Fibroblast of skin of abdomen (primary cell): ENCODE measurements at regions not wholly inside any gene's neighbourhood (a gene's known extent, or its start where the extent isn't known, plus 50 kb on each side); places are given as distances from the start of the nearest gene placed in this dataset.
"Not testable (repeated sequence)": the region's sequence is repeated elsewhere in the genome, so short reads cannot be mapped to it uniquely, and the experiment has no call there.

Experiments
- DNase-seq: peaks from one replicate; pipeline ENCODE4 v3.0.0-alpha.2; 2013

DNA sequence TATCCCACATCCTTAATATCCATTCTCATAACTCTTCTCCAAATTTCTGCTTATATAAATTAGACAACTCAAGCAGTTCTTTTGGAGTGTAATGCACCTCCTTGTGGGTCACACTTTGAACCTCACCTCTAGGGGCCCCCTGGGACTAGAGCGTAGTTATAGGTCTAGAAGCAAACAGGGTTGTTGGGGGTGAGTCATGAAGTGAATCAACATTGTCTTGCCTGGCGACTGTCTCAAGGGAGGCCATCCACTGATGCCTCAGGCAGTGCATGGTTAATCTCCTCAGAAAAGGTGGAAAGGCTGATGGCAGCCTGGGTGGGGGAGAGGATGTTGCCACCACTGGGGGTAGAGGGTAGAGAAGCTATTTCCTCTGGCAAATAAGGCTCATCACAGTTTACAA, 129.1 kb downstream of the TNFRSF21 start:
- DNase-seq = peak; percentile 27

DNA sequence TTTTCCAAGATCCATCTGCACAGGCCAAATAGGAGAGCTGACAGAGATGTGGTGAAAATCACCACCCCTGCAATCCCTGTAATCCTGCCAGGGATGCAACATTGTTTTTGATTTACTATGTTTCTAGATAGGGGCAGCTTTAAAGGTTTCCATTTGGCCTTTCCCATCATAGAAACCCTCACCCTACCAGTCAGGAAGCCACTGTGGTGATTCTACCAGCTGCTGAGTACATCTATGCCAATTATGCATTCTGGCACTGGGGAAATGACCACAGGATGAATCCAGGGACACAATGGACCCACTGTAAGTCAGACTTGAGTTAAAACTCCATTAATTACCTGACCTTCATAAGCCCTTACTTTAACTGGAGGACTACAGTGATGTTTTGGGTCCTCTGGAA, 130.4 kb downstream of the TNFRSF21 start:
- no peak for DNase-seq

GRCh38 chr6:47175656-47176055, 133.5 kb upstream of the ADGRF1 start:
- DNase-seq = no peak

GRCh38 chr6:47174502-47175023, 132.4 kb upstream of the ADGRF1 start:
- DNase-seq = no peak

DNA sequence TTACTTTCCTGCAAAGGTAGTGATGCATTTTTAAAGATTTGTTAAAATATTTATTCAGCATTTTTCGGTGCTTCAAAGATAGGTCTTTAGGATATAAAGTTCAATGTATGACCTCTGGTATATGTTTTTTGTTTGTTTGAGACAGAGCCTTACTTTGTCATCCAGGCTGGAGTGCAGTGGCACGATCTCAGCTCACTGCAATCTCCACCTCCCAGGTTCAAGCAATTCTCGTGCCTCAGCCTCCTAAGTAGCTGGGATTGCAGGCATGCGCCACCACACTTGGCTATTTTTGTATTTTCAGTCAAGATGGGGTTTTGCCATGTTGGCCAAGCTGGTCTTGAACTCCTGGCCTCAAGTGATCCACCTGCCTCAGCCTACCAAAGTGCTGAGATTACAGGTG, 131.9 kb upstream of the ADGRF1 start:
- not testable (repeated sequence) for DNase-seq

- not testable (repeated sequence) for DNase-seq
Measured at GRCh38 chr6:47173145-47173544, 131.0 kb upstream of the ADGRF1 start.

DNA sequence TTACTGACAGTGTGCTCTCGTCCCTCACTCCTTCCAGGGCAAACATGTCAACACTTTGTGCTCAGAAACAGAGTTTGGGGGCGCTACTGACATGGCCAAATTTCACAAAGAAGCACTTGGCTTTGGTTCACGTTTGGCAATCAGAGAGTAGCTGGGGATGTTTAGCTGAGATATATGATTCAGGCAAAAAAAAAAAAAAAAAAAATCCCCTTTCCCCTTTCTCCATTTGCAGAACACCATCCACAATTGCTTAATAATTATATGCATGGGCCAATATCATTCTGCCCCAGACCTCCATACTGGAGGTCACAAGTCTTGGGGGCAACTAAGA, 128.4 kb upstream of the ADGRF1 start:
- no peak for DNase-seq

DNA sequence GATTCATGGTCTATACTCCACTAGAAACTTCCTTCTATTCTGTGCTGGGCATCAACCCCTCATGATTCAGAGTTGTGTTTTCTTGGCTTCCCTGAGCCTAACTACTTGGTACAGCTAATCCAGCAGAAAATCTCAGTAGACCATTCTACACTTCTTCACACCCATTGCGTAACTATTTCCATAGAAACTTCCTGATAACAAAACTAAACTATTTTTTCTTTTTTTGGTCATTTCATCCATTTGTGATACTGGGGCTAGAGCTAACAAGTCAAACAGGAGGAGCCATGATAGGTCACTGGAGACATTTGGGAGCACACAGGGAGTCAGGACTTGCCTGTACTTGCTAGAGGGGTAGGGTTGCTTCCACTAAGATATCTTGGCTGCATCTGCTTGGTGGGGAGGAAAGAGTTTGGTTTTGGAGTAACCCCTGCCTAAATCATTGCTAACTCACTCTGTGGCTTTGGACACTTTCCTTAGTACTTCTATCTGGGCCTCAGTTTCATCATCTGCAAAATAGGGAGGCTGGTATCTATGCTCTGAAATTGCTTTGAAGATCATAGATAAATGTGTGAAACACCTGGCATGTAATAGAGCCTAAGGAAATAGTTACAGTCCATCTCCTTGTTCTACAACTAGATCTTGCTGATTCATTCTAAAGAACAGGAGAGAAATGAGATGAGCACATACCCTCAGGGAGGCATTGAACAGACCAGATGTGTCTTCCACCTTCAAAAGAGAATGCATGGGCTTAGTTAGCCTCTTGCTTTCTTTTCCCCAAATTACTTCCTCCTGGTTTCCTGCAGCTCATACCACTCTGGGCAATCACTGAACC, 127.9 kb upstream of the ADGRF1 start:
- DNase-seq = peak; percentile 36

GRCh38 chr6:47168180-47168579, 126.0 kb upstream of the ADGRF1 start:
- DNase-seq = peak; percentile 92

DNA sequence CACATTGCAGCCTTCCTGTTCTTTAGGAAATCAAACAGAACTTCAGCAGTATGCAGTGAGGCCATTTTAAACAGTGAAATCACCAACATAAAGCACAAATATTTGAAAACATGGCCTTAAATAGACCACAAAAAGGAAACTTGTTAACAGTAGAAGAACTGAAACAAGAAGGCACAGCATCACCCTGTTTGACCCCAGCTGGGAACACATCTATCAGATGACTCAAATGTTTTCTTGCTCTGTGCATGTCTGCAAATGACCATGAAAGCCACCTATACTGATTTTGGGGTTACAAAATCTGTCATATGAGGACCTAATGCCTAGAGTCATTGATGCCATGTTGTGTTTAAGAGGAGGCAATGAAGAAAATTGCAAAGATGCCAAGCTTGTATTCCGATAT, 123.8 kb upstream of the ADGRF1 start:
- DNase-seq = peak; percentile 43

DNA sequence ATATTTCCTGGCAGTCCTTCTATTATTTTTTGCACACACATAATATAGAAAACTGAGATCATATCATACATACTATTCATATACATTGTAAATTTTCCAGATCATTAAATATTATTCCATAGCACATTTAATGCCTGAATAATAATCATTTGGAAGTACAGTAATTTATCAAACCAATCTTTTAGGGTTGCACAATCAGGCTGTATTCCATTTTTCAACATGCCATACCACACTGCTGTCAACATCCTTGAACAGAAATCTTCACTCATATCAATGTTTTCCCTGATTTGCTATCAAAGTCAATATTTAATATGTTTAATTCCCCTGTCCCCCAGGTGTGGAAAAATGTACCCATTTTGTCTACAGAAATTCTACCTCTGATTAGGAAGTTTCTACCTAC, 122.7 kb upstream of the ADGRF1 start:
- DNase-seq = no peak

DNA sequence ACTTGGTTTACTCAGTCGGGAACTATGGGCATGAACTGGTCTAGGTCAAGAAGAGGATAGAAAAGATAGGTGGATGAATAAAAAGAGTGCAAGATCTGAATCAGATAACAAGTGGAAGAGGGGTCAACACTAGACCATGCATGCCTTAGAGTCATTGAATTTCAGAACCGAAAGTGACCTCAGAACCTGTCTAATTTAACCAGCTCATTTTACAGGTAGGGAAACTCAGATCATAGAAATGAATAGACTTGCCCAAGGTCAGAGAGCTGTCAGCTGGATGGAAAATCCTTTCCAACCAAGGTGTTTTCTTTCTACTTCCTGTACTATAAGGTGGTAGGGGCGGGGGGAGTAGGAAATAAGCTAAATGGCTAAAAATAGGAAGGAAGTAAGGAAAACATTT, 121.4 kb upstream of the ADGRF1 start:
- no peak for DNase-seq

DNA sequence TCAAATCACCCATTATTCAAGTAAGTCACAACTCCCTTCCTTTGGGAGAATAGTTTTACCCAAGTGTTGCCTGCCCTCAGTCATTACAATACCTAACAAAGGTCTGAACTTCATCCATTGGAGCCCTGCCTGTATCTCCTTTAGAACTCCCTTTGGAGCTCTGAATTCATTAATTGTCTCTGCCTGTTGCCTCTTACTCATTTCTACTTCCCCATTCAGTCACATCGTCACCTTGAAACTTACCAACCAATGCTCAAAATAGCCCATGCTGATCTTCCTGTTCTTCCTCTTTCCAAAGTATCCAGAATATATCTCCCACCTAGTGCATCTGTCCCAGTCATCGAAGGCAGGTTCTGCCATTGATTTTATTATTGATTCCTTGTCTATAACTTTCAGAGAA, 120.7 kb upstream of the ADGRF1 start:
- DNase-seq = no peak

DNA sequence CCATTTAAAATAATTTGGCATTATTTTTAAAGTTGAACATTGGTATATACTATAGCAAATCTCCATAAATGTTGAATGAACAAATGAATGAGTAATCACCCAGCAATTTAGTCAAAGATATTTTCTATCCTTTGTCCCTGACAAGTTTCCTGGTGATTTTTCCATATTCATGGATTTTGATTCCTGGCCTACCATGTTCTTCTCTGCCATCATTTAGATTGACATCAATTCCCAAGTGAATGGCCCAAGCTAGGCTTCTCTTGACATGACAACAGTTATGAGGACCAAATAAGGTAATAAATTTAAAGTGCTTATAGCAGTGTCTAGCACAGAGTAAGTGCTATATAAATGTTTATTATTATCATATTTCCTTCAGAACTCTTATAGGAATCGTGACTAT, 120.1 kb upstream of the ADGRF1 start:
- DNase-seq = no peak

DNA sequence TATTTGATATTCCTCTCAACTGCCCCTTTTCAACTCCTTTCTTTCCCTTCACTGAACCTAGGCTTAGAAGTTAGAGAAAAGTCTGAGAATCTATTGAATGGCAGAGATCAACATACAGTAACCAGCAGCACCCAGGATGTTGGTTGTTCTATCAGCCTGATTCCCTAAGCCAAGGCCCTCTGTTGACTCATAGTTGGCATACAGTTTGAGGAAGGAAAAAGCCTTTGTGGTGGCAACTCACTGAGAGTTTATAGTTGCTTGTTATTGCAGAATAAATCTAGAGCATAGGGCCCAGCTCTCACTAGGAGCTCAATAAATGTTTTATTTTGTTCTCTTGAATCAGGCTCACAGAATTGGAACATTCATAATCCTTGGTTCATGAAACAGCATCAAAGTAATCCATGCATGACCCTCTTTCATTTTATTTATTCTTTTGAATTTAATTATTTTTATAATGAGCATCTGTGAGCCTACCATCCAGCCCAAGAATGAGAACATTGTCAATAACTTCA, 119.1 kb upstream of the ADGRF1 start:
- DNase-seq = no peak

DNA sequence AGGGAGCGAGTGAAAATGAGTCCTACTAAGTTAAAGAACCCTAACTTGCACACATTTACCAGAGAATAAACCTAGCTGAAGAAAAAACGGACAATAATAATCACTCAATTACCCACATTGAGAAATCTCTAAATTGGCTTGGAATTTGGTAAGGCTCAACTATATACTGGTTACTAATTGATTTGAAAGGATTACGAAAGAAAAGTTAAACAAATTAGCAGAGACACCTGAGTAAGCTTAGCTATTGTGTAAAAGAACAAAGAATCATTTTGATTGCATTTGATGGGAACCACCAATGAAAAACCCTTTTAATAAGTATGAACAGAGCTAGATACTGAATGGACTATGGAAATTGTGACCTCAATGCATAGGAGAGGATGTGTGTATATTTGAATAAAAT, 118.6 kb upstream of the ADGRF1 start:
- DNase-seq = no peak

GRCh38 chr6:47159763-47160162, 117.6 kb upstream of the ADGRF1 start:
- no peak for DNase-seq

- peak; percentile 65 for DNase-seq
Measured at GRCh38 chr6:47157653-47158219, 115.6 kb upstream of the ADGRF1 start.

- DNase-seq = no peak
Measured at GRCh38 chr6:47157063-47157462, 114.9 kb upstream of the ADGRF1 start.

- DNase-seq = no peak
Measured at GRCh38 chr6:47156196-47156595, 114.1 kb upstream of the ADGRF1 start.

- no peak for DNase-seq
Measured at GRCh38 chr6:47153404-47153755, 111.2 kb upstream of the ADGRF1 start.

- peak; percentile 83 for DNase-seq
Measured at GRCh38 chr6:47152666-47153403, 110.7 kb upstream of the ADGRF1 start.

GRCh38 chr6:47151232-47151898, 109.2 kb upstream of the ADGRF1 start:
- no peak for DNase-seq
